SH-SY5Y (cell line): ENCODE measurements at regions not wholly inside any gene's neighbourhood (a gene's known extent, or its start where the extent isn't known, plus 50 kb on each side); places are given as distances from the start of the nearest gene placed in this dataset.

ENCODE experiments used
- GATA2 ChIP-seq: IDR thresholded peaks from 2 replicates; pipeline ENCODE4 v1.6.1; 2011; ENCODE audit warnings: mild to moderate bottlenecking, low read depth, low read length
- GATA3 ChIP-seq: IDR thresholded peaks from 2 replicates; pipeline ENCODE4 v1.6.1; 2011; ENCODE audit warnings: low read depth, mild to moderate bottlenecking, low read length, moderate library complexity

DNA sequence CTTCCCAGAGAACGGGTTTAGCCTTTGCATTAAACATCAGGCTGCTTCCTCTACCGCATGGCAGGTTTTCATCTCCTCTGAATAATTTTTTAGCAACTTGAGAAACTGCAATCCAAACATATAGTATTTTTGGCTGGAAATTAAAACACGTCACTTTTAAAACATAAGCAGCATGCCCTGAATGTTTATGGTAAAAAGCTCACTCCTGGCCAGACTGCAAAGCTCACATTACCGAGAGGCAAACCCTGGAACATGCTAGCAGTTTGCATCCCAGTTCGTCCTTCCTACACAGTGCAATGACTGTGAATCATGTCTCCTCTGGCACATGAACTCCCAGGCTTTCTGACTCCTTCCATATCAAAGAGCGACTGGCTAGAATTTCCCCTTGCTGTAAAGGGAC, 312.3 kb downstream of the RRAGC start:
- TF ChIP-seq GATA2 (no peak), GATA3 (no peak)
